ENCODE measurements at regions not wholly inside any gene's neighbourhood (a gene's known extent, or its start where the extent isn't known, plus 50 kb on each side); places are given as distances from the start of the nearest gene placed in this dataset.
A peak's percentile ranks its signal among the peaks of the same experiment; 100 is the strongest.

- no peak for DNase-seq
Measured at GRCh38 chr4:162457071-162457865, 293.5 kb upstream of the FSTL5 start.

- no peak for DNase-seq
Measured at GRCh38 chr4:162456106-162456505, 292.3 kb upstream of the FSTL5 start.

- no peak for DNase-seq
Measured at GRCh38 chr4:162450531-162451035, 286.8 kb upstream of the FSTL5 start.

DNA sequence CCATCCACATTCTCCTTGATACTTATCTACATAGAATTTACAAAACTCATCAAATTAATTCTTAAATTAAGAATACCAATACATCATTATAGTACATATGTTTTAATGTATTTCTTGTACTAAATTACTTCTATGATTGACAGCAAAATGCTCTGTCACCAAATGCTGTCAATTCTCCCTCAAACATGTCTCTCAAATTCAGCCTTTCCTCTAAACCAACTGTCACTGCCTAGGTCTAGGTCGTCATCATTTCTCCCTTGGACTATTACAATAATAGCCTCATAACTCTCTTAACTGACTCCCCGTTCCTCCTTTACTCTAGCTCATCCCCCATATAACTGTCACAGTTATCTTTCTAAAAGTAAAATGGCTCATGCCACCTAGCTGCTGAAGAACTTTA is 279.7 kb upstream of the FSTL5 start:
- DNase-seq, result no peak

DNA sequence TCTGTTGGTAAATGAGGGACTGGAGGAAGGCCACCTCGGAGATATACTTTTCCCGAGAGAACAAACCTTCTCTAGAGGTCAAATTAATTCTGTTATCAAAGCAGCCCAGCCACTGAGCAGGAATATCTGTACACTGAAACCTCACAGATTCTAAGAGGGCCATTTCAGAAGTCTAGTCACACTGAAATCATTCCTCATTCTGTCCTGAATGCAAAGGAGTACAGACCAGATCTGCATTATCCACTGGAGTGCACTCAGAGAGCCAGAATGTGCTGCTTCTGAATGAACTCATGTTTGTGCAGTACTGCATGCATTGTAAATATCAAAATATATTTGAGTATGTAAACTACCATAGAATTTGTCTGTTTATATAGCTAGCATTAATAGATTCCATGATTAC is 278.3 kb upstream of the FSTL5 start:
- DNase-seq, result no peak

GRCh38 chr4:162422312-162422711 is 258.5 kb upstream of the FSTL5 start:
- DNase-seq, result no peak

- no peak for DNase-seq
Measured at GRCh38 chr4:162410854-162411253, 247.1 kb upstream of the FSTL5 start.

DNA sequence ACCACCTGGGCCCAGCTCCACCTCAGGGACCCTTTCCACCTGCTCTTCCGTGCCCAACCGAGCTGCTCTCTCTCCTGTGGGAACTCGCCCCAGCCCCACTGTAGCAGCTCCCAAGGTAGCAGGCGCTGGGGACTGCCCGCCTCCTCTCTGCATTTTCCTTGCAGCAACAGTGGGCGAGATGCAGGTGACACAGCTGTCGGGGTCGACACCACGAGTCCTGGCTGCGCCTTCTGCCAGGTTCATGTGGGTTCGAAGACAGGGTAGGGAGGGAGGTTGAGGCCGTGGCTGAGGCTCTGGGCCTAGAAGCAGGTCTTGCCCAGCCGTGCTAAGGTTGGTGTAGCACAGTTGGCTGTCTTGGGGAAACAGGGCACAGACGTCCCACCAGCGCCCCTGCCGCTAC is 245.2 kb upstream of the FSTL5 start:
- DNase-seq, result no peak

DNA sequence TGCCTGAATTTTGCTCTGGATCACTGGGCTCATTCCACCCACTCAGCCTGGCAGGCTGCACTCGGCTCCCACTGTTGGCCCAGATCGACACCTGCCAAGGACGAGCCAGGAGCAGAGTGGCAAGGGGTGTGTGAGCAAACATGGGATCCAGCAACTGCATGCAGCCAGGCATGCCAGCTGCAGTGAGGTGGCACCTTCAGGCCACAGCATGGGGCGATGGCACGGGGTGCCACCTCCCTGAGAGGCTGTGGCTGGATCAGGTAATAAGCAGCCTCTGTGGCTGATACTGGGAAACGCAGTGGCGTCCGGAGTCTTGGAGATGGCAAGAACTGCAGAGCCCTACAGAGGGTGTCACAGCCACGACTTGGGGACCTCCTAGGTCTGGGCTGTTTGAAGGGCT is 244.5 kb upstream of the FSTL5 start:
- DNase-seq, result peak; percentile 14

DNA sequence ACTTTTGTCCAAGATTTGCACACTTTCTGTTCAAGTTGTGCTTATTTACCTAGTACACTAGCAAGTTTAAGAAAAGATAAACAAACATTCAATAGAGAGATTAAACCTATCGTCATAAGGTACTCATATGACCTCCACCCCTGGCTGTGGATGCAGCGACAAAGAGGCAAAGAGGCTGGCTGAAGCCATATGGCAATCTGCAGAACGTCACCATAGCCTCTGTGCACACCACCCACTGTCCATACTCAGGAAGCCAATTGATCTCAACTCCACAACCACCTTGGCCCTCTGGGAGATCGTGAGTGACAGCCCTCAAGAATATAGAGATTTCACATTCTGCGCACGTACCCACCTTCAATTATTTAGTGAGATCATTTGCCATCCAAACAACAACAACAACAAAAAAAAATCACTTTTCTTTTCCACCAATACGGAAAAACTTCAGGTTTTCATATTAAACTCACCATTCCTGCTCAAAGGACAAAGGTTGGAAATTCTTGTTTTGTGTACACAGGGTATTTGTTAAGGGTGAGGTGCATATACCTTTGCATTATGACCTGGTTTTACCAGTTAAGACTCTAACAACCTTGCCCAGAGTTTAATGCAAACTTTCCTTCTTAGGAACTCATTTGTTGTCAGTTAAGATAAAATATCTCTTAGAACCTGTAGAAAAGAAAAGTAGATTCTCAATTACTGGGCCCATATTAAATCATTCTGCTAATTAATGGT is 243.0 kb upstream of the FSTL5 start:
- DNase-seq, result no peak

DNA sequence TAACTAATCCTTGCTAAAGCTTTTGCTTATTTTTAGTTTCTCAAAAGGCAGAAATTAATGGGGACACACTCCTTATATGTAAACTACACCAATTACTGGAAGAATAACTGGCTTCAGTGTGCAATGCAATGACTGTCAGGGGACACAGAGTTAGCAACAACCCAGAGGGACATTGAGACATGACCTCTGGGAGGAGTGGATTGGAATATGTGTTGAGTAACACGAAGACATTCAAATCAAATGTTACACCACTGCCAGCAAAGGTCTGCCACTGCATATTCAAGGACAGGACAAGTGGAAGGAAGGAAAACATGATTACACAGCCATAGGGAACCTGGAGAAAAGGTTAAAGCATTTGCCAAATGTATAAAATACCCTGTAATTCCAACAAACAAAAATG is 240.1 kb upstream of the FSTL5 start:
- no peak for DNase-seq

- DNase-seq, result no peak
Measured at GRCh38 chr4:162403419-162403818, 239.6 kb upstream of the FSTL5 start.

GRCh38 chr4:162401021-162401420 is 237.2 kb upstream of the FSTL5 start:
- DNase-seq, result no peak

- no peak for DNase-seq
Measured at GRCh38 chr4:162392946-162393345, 229.1 kb upstream of the FSTL5 start.

DNA sequence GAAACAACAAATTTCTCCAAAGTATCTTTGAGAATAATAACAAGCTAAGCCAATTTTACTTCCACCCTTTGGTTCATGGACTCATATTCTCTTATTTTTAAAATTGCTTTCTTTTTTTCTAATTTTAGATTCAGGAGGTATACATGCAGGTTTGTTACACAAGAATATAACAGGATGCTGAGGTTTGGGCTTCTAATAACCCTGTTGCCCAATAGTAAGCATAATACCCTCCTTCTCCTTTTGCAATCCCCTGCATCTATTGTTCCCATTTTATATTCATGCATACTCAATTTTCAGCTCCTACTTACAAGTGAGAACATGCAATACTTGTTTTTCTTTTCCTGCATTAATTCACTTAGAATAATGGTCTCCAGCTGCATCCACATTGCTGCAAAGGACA is 202.3 kb upstream of the FSTL5 start:
- DNase-seq, result no peak

DNA sequence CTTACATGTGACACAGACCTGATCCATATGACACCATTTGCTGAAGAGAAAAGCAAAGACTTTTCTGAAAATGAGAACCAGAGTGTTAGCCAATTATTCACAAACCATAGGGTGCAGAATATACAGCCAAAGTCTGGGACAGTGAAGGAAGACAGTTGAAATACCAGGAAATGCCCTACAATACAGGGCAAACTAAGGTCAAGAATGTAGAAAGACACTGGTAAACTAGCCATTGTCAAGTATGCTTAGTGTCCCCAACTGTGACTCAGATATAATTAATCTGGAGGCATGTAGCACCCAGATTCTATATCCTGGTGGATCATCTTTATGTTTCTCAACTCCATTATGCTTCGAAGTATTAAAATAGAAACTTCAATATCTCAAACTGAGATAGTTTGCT is 200.9 kb upstream of the FSTL5 start:
- DNase-seq, result no peak

DNA sequence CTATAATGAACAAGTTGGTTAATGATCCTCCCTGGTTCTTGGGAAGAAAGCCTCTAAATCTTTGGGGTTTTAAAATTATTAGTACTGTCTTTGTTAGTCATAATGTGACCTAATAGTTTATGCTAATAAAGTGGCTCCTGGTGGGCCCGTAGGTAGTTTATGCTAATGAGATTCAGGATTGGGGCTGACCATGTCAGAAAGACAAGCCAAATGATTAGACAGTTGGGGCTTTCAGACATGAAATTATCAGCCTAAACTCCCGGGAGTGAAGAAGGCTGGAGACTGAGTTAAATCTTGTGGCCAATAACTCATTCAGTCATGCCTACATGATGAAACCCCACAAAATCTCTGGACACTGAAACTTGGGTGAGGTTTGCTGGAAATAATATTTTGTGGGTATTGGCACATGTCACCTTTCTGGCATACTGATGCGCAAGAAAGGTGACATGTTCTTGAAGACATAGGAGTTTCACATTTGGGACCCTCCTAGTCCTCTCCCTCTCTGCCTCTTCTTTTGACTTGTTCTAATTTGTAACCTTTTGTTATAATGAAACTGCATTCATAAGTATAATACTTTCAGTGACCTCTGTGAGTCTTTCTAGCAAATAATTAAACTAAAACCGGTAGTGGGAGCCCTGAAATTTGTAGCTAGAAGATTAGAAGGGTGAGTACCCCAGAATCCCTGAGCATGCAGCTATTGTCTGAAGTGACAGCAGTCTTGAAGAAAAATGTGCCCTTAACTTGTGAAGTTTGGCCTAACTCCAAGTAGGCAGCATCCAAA is 196.8 kb upstream of the FSTL5 start:
- no peak for DNase-seq

GRCh38 chr4:162356181-162356580 is 192.4 kb upstream of the FSTL5 start:
- no peak for DNase-seq

GRCh38 chr4:162352580-162353107 is 188.8 kb upstream of the FSTL5 start:
- DNase-seq, result no peak

DNA sequence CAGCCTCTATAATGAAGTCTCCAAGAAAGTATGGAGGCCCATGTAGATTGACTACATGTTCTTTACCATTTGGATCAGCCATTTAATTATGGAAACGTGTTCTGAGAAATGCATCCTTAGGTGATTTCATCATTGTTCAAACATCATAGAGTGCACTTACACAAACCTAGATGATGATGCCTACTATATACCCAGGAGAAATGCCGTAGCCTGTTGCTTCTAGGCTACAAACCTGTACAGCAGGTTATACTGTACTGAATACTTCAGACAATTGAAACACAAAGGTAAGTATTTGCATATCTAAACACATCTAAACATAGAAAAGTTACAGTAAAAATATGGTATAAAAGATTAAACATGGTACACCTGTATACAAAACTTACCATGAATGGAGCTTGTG is 186.5 kb upstream of the FSTL5 start:
- DNase-seq, result no peak

DNA sequence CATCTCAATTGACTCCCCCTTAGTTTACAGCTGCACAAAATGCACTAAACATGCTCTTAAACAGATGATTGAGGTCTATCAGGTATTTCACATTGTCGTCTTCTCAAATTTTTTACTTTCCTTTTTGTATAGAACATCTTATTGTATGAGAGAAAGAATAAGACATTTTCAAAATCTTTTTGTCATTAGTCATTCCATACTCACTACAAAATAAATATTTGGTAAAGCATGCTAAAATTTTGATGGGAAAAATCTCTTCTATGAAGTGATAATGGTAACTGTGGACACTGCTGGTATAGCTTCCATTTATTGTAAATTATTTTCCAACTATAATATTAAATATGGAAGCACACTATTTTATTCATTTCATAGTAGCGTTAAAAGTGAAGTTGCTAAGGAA is 185.6 kb upstream of the FSTL5 start:
- no peak for DNase-seq

DNA sequence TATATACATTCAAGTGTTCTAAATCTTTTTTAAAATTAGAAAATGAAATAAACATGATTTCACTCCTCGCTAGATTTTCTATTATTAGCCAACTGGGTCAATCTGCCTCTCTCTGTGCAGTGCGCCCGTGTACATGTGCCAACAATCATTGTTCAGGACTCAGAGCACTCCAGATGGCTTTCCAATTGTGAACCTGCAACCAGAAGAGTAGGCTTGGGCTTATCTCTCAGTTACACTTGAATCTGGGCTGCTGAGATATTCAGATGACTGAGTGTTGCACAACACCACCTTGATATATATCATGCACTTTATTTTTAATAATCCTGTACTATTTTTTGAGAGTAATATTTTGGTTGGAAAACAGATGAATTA is 184.0 kb upstream of the FSTL5 start:
- no peak for DNase-seq

GRCh38 chr4:162347156-162347841 is 183.5 kb upstream of the FSTL5 start:
- DNase-seq, result no peak
